ENCODE measurements at regions not wholly inside any gene's neighbourhood (a gene's known extent, or its start where the extent isn't known, plus 50 kb on each side); places are given as distances from the start of the nearest gene placed in this dataset.

GRCh38 chr10:124143721-124144120 is 50.3 kb upstream of the CHST15 start:
- H3K27ac ChIP-seq (ENCODE audit: insufficient read depth, low read length), result no peak overlapping the region

More at GRCh38 chr10:124143721-124144120, 50.3 kb upstream of the CHST15 start:
- ChIA-PET POLR2A (ENCODE audit: unreplicated experiment) (no interaction called here), CTCF (no interaction called here)
- H2BK15ac ChIP-seq (ENCODE audit: low read depth, low read length), result no peak overlapping the region
- intact Hi-C loops (cut with micrococcal nuclease) (no loop called here), dilution Hi-C loops (cut with HindIII; ENCODE audit: low sequenced_read_pairs, unreplicated experiment) (no loop called here), in situ Hi-C loops (cut with MboI; ENCODE audit: low sequenced_read_pairs) (no loop called here)
- no peak overlapping the region for H2AK9ac ChIP-seq (replicated peaks; ENCODE audit: low read depth, low read length, poor library complexity)
- no peak overlapping the region for H4K5ac ChIP-seq (ENCODE audit: low read depth, low read length)
- no peak overlapping the region for H3K9ac ChIP-seq (ENCODE audit: low read depth, low read length)
- ATAC-seq (ENCODE audit: low read depth) (no peak), DNase-seq (no peak)
- H3K27me3 ChIP-seq (ENCODE audit: control insufficient read depth, insufficient read depth, low read length), result no peaks in the 10 kb centered on the region
- no peaks in the 10 kb centered on the region for H3K9me1 ChIP-seq (ENCODE audit: insufficient read depth, low read length)
- peaks cover 10% of the 10 kb centered on the region for H3K9me3 ChIP-seq (ENCODE audit: control insufficient read depth, insufficient read depth, low read length)
- H2BK120ac ChIP-seq (ENCODE audit: low read depth, low read length), result no peak overlapping the region
- no peak for TF ChIP-seq NFE2L2 (IDR thresholded peaks at IDR 0.05; ENCODE audit: low read depth, low read length)
- TF ChIP-seq SMC3 (IDR thresholded peaks at IDR 0.05; ENCODE audit: low read depth, low read length), result no peak
- TF ChIP-seq MAZ (IDR thresholded peaks at IDR 0.05; ENCODE audit: borderline replicate concordance, low read depth, low read length), result no peak
- no peak overlapping the region for H2AFZ ChIP-seq (replicated peaks; ENCODE audit: low read length, poor library complexity)
- no peak overlapping the region for H4K8ac ChIP-seq (ENCODE audit: low read depth in 2 of 2, low read length in 2 of 2)
- no peak overlapping the region for H3K18ac ChIP-seq (ENCODE audit: low read depth, low read length)
- H3K36me3 ChIP-seq (ENCODE audit: control insufficient read depth, insufficient read depth, low read length), result no peaks in the 10 kb centered on the region
- no peak overlapping the region for H3K14ac ChIP-seq (replicated peaks; ENCODE audit: low read depth, low read length)
- H4K20me1 ChIP-seq (ENCODE audit: insufficient read depth, low read length), result no peaks in the 10 kb centered on the region
- no peak overlapping the region for H2AK5ac ChIP-seq (ENCODE audit: low read depth, low read length)
- H3K56ac ChIP-seq (ENCODE audit: extremely low read depth, insufficient read depth, low read length), result no peak overlapping the region
- BruUV-seq (replicated peaks), result no TSS peak
- 70% methylated on average over 4 of the region's 6 CpGs; no CpG with 5 or more reads in 1 of the 2 experiments for WGBS, 2 experiments (ENCODE audit: extremely low coverage in 2 of 2, insufficient read length in 1 of 2)
- H2BK20ac ChIP-seq (ENCODE audit: low read depth, low read length), result no peak overlapping the region
- H3K79me1 ChIP-seq (ENCODE audit: low read depth in 1 of 2, low read length in 2 of 2), result no peaks in the 10 kb centered on the region
- H3K4ac ChIP-seq (ENCODE audit: low read depth, low read length), result no peak overlapping the region
- H4K91ac ChIP-seq (ENCODE audit: insufficient read depth, low read depth, low read length), result no peak overlapping the region
- no peak overlapping the region for H3K23ac ChIP-seq (ENCODE audit: low read depth, low read length)
- no peak overlapping the region for H3K4me2 ChIP-seq (ENCODE audit: low read depth, low read length)
- H3K4me1 ChIP-seq (ENCODE audit: control insufficient read depth, insufficient read depth, low read length), result no peaks in the 10 kb centered on the region
- H3K4me3 ChIP-seq (ENCODE audit: insufficient read depth, low read depth, low read length), result no peak overlapping the region
- no peak overlapping the region for H2BK5ac ChIP-seq (ENCODE audit: low read depth, low read length, poor library complexity, severe bottlenecking)
